IMR-90 (cell line): ENCODE measurements at regions not wholly inside any gene's neighbourhood (a gene's known extent, or its start where the extent isn't known, plus 50 kb on each side); places are given as distances from the start of the nearest gene placed in this dataset.

Experiments used
- ATAC-seq: fragments of 200-7000 bp; cut with Tn5 transposase; 2 replicates; pipeline ENCODE4 v1.9.1; 2020; ENCODE audit warnings: low read depth, mild to moderate bottlenecking, moderate library complexity
- BruUV-seq: library from RNA; stranded (reverse); fragments of 400-500 nt; replicated peaks from 2 replicates; lab custom pipeline; 2021; lab: Mats Ljungman, UMichigan
- CTCF ChIA-PET: fragments of 300-600 bp; formaldehyde crosslinking; extraction: SDS; loops from one replicate; lab custom pipeline; 2021; ENCODE audit warnings: antibody characterized with exemption; lab: Yijun Ruan, JAX
- POLR2A ChIA-PET: fragments of 300-600 bp; sonication (Branson Sonifier 250); formaldehyde crosslinking; loops from one replicate; lab custom pipeline; 2022; ENCODE audit warnings: antibody characterized with exemption; ENCODE audit not compliant: unreplicated experiment; lab: Charles Lee
- DNase-seq: peaks from one replicate; pipeline ENCODE4 v3.0.0; 2013
- H2AFZ ChIP-seq: replicated peaks from 2 replicates; pipeline ENCODE3; 2013; ENCODE audit warnings: low read length, mild to moderate bottlenecking; ENCODE audit not compliant: poor library complexity
- H2AK5ac ChIP-seq: 2 replicates; pipeline ENCODE4 v1.6.1; 2013; ENCODE audit warnings: low read depth, low read length, inconsistent platforms
- H2AK9ac ChIP-seq: replicated peaks from 2 replicates; pipeline ENCODE3; 2013; ENCODE audit warnings: mild to moderate bottlenecking, low read depth, low read length, moderate library complexity; ENCODE audit not compliant: poor library complexity
- H2BK120ac ChIP-seq: 2 replicates; pipeline ENCODE4 v1.6.1; 2013; ENCODE audit warnings: low read depth, low read length, inconsistent platforms
- H2BK15ac ChIP-seq: 3 replicates; pipeline ENCODE4 v1.6.1; 2013; ENCODE audit warnings: low read depth, low read length, inconsistent platforms
- H2BK20ac ChIP-seq: 2 replicates; pipeline ENCODE4 v1.6.1; 2013; ENCODE audit warnings: low read depth, mild to moderate bottlenecking, inconsistent platforms, low read length, moderate library complexity
- H2BK5ac ChIP-seq: 2 replicates; pipeline ENCODE4 v1.6.1; 2013; ENCODE audit warnings: mild to moderate bottlenecking, low read depth, low read length, inconsistent platforms; ENCODE audit not compliant: poor library complexity, severe bottlenecking
- H3K14ac ChIP-seq: replicated peaks from 2 replicates; pipeline ENCODE4 v1.6.1; 2013; ENCODE audit warnings: low read depth, low read length, inconsistent platforms
- H3K18ac ChIP-seq: 2 replicates; pipeline ENCODE4 v1.6.1; 2013; ENCODE audit warnings: low read depth, low read length, control low read depth
- H3K23ac ChIP-seq: 2 replicates; pipeline ENCODE4 v1.6.1; 2013; ENCODE audit warnings: low read depth, low read length, inconsistent platforms
- H3K27ac ChIP-seq: 2 replicates; pipeline ENCODE4 v1.5.1; 2013; ENCODE audit warnings: mild to moderate bottlenecking, control low read depth, low read length; ENCODE audit not compliant: insufficient read depth
- H3K27me3 ChIP-seq: 2 replicates; pipeline ENCODE4 v1.6.1; 2013; ENCODE audit warnings: low read length; ENCODE audit not compliant: control insufficient read depth, insufficient read depth
- H3K36me3 ChIP-seq: 2 replicates; pipeline ENCODE4 v1.6.1; 2013; ENCODE audit warnings: low read length, mixed read lengths; ENCODE audit not compliant: control insufficient read depth, insufficient read depth
- H3K4ac ChIP-seq: 2 replicates; pipeline ENCODE4 v1.6.1; 2013; ENCODE audit warnings: low read depth, low read length, inconsistent platforms
- H3K4me1 ChIP-seq: 2 replicates; pipeline ENCODE4 v1.6.1; 2013; ENCODE audit warnings: low read length, mixed read lengths; ENCODE audit not compliant: control insufficient read depth, insufficient read depth
- H3K4me2 ChIP-seq: 2 replicates; pipeline ENCODE4 v1.6.1; 2013; ENCODE audit warnings: low read depth, mild to moderate bottlenecking, control low read depth, low read length, moderate library complexity
- H3K4me3 ChIP-seq: 2 replicates; pipeline ENCODE4 v1.5.1; 2013; ENCODE audit warnings: low read depth, mild to moderate bottlenecking, control low read depth, low read length, moderate library complexity; ENCODE audit not compliant: insufficient read depth
- H3K56ac ChIP-seq: 2 replicates; pipeline ENCODE4 v1.6.1; 2013; ENCODE audit warnings: low read length, inconsistent platforms; ENCODE audit not compliant: insufficient read depth; ENCODE audit errors: extremely low read depth
- H3K79me1 ChIP-seq, 2 experiments: 2 replicates each; pipeline ENCODE4 v1.6.1; 2013; ENCODE audit warnings: low read length in 2 of 2, inconsistent platforms in 1 of 2, low read depth in 1 of 2
- H3K9ac ChIP-seq: 2 replicates; pipeline ENCODE4 v1.6.1; 2013; ENCODE audit warnings: low read depth, low read length, control low read depth
- H3K9me1 ChIP-seq: 2 replicates; pipeline ENCODE4 v1.6.1; 2013; ENCODE audit warnings: low read length, inconsistent platforms; ENCODE audit not compliant: insufficient read depth
- H3K9me3 ChIP-seq: 2 replicates; pipeline ENCODE4 v1.6.1; 2013; ENCODE audit warnings: low read length; ENCODE audit not compliant: control insufficient read depth, insufficient read depth
- H4K20me1 ChIP-seq: 2 replicates; pipeline ENCODE4 v1.6.1; 2013; ENCODE audit warnings: low read length, inconsistent platforms; ENCODE audit not compliant: insufficient read depth
- H4K5ac ChIP-seq: 2 replicates; pipeline ENCODE4 v1.6.1; 2013; ENCODE audit warnings: mild to moderate bottlenecking, low read depth, low read length, control low read depth
- H4K8ac ChIP-seq, 2 experiments: 2 replicates each; pipeline ENCODE4 v1.6.1; 2013; ENCODE audit warnings: low read depth in 2 of 2, low read length in 2 of 2, control low read depth in 1 of 2, inconsistent platforms in 1 of 2
- H4K91ac ChIP-seq: 2 replicates; pipeline ENCODE4 v1.6.1; 2013; ENCODE audit warnings: low read depth, low read length, inconsistent platforms; ENCODE audit not compliant: insufficient read depth
- BHLHE40 ChIP-seq: fragments of 150-350 bp; IDR thresholded peaks from 2 replicates; pipeline ENCODE4 v1.6.1; 2016; ENCODE audit warnings: mild to moderate bottlenecking, low read depth, low read length
- CEBPB ChIP-seq: IDR thresholded peaks from 2 replicates; pipeline ENCODE4 v1.6.1; 2012; ENCODE audit warnings: low read depth, low read length, improper control_type of control experiment
- CTCF ChIP-seq: conservative IDR thresholded peaks from 2 replicates; pipeline ENCODE4 v1.5.1; 2012; ENCODE audit warnings: mild to moderate bottlenecking, low read depth, low read length, improper control_type of control experiment
- MAZ ChIP-seq: IDR thresholded peaks from 2 replicates; pipeline ENCODE4 v1.6.1; 2012; ENCODE audit warnings: low read depth, mild to moderate bottlenecking, low read length, improper control_type of control experiment, moderate library complexity, borderline replicate concordance
- MXI1 ChIP-seq: IDR thresholded peaks from 2 replicates; pipeline ENCODE4 v1.6.1; 2012; ENCODE audit warnings: low read depth, mild to moderate bottlenecking, low read length, moderate library complexity, borderline replicate concordance
- RAD21 ChIP-seq: IDR thresholded peaks from 2 replicates; pipeline ENCODE4 v1.6.1; 2012; ENCODE audit warnings: low read length, improper control_type of control experiment
- RCOR1 ChIP-seq: IDR thresholded peaks from 2 replicates; pipeline ENCODE4 v1.6.1; 2012; ENCODE audit warnings: mild to moderate bottlenecking, low read length, improper control_type of control experiment; ENCODE audit not compliant: insufficient replicate concordance
- RFX5 ChIP-seq: IDR thresholded peaks from 2 replicates; pipeline ENCODE4 v1.8.0; 2012; ENCODE audit warnings: low read depth, mild to moderate bottlenecking, low read length, moderate library complexity
- SMC3 ChIP-seq: fragments of 150-350 bp; IDR thresholded peaks from 2 replicates; pipeline ENCODE4 v1.6.1; 2016; ENCODE audit warnings: low read depth, mild to moderate bottlenecking, antibody characterized with exemption, low read length, moderate library complexity
- WGBS, 2 experiments: methylation state at CpG; one replicate each; pipeline versions ENCODE4 v1.1.5 to v1.1.7; 2013; ENCODE audit warnings: missing lambda C conversion rate in 2 of 2; ENCODE audit not compliant: insufficient read length in 1 of 2; ENCODE audit errors: extremely low coverage in 2 of 2; 5-methylcytosine and 5-hydroxymethylcytosine counted together
- dilution Hi-C: fragments of 300-500 bp; cut with HindIII; formaldehyde crosslinking; loops from one replicate; pipeline ENCODE4 v1.14.3; 2018; ENCODE audit warnings: low sequenced_read_pairs; ENCODE audit not compliant: unreplicated experiment
- in situ Hi-C: fragments of 300-500 bp; cut with MboI; formaldehyde crosslinking; loops from 3 replicates; pipeline ENCODE4 v1.14.3; 2019; ENCODE audit warnings: low sequenced_read_pairs, inconsistent platforms, mixed read lengths
- intact Hi-C: fragments of 100-400 bp; cut with micrococcal nuclease; formaldehyde crosslinking; loops from 2 replicates; pipeline ENCODE4 v1.10.0; 2022

GRCh38 chr17:62149961-62150360, 84.9 kb upstream of the MED13 start:
- TF ChIP-seq CTCF (no peak), MXI1 (no peak), SMC3 (no peak), MAZ (no peak), RFX5 (no peak), BHLHE40 (no peak), RCOR1 (no peak), CEBPB (no peak), RAD21 (no peak)
- dilution Hi-C loops = no loop called here

More at GRCh38 chr17:62149961-62150360, 84.9 kb upstream of the MED13 start:
- Histone ChIP-seq H3K36me3 (no peaks in the 10 kb centered on the region), H4K91ac (no peak overlapping the region), H3K27me3 (peaks cover 9% of the 10 kb centered on the region), H4K20me1 (no peaks in the 10 kb centered on the region), H3K4ac (no peak overlapping the region), H2BK20ac (no peak overlapping the region), H3K56ac (no peak overlapping the region), H3K18ac (no peak overlapping the region), H3K4me2 (no peak overlapping the region), H2AK9ac (no peak overlapping the region), H2BK120ac (no peak overlapping the region), H3K27ac (no peak overlapping the region), H2BK5ac (no peak overlapping the region), H3K9me1 (no peaks in the 10 kb centered on the region), H3K14ac (no peak overlapping the region), H4K8ac (no peak overlapping the region), H4K5ac (no peak overlapping the region), H2BK15ac (no peak overlapping the region), H3K23ac (no peak overlapping the region), H3K4me3 (no peak overlapping the region), H3K9me3 (no peaks in the 10 kb centered on the region), H3K4me1 (no peaks in the 10 kb centered on the region), H2AFZ (no peak overlapping the region), H2AK5ac (no peak overlapping the region), H3K79me1 (no peaks in the 10 kb centered on the region), H3K9ac (no peak overlapping the region)
- DNase-seq = no peak
- WGBS, 2 experiments = no CpG with 5 or more reads among the region's 4 CpGs
- intact Hi-C loops (no loop called here), in situ Hi-C loops (no loop called here)
- POLR2A ChIA-PET = no interaction called here
- no TSS peak for BruUV-seq
- CTCF ChIA-PET = no interaction called here
- no peak for ATAC-seq
